ENCODE measurements at regions not wholly inside any gene's neighbourhood (a gene's known extent, or its start where the extent isn't known, plus 50 kb on each side); places are given as distances from the start of the nearest gene placed in this dataset.
"Not testable (repeated sequence)": the region's sequence is repeated elsewhere in the genome, so short reads cannot be mapped to it uniquely, and the experiment has no call there.

DNA sequence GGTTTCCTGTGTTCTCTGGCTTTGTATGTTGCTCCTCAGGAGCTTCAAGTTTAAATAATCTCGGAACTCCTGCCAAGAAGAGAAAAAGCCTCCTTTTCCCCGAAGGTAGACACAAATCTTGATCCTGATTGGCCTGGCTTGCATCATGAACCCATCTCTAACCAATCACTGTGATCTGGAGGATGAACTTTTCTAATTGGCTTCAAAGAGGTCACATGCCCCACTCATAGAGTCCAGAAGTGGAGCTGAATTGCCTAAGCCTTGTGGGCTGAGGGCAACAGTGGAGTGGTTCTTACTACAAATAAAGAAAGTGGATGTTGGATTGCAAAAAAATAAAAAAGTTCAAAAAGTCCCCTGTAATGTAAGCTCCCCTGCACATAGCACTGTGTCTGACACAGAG, 245.9 kb downstream of the MID1IP1 start:
- DNase-seq (ENCODE audit: low read depth) = no peak

GRCh38 chrX:39049975-39050374, 248.7 kb downstream of the MID1IP1 start:
- no peak for DNase-seq (ENCODE audit: low read depth)

- no peak for DNase-seq (ENCODE audit: low read depth)
Measured at GRCh38 chrX:39050427-39050826, 249.2 kb downstream of the MID1IP1 start.

GRCh38 chrX:39052751-39053150, 251.5 kb downstream of the MID1IP1 start:
- no peak for DNase-seq (ENCODE audit: low read depth)

- DNase-seq (ENCODE audit: low read depth) = no peak
Measured at GRCh38 chrX:39058724-39059123, 257.5 kb downstream of the MID1IP1 start.

GRCh38 chrX:39059866-39060265, 258.6 kb downstream of the MID1IP1 start:
- no peak for DNase-seq (ENCODE audit: low read depth)

GRCh38 chrX:39063037-39063436, 261.8 kb downstream of the MID1IP1 start:
- no peak for DNase-seq (ENCODE audit: low read depth)

- no peak for DNase-seq (ENCODE audit: low read depth)
Measured at GRCh38 chrX:39063702-39064101, 262.4 kb downstream of the MID1IP1 start.

DNA sequence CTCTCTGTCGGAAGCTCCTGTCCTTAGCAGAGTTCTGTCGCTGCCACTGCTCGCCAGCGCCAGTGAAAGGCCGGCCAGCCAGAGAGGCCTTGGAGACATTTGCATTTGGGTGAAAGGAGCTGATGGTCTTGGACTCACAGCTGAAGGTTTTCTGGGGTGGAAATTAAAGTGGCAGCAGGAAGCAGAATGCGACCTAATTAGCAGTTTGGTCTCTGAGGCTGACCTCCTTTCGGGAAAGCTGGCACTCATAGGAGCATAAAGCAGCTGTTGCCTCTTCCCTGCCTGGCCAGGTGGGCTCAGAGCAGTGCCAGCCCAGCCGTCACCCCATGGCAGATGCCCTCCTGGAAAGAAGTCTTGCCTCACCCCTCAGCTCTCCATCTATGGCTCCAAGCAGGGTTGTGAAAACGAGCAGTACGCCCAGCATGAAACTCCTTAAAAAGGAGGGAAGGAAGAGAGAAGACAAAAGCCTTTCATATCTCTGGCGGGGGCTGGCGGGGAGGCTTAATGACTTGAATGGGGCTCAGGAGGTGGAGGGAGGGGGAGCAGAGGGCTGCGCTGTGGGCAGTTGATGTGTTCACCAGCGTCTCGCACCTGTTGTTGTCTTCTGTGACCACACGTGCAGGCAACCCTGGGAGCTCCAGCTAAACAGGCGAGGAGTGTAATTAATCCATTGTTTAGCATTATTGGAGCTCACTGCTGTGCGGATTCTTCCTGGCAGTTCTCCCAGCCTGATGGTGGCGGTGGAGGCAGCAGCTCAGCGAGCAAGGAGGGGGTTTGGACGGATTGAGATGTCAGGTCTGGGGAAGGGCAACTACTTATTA, 264.0 kb downstream of the MID1IP1 start:
- DNase-seq (ENCODE audit: low read depth) = no peak

GRCh38 chrX:39067866-39068265, 266.6 kb downstream of the MID1IP1 start:
- no peak for DNase-seq (ENCODE audit: low read depth)

- not testable (repeated sequence) for DNase-seq (ENCODE audit: low read depth)
Measured at GRCh38 chrX:39068634-39069033, 267.4 kb downstream of the MID1IP1 start.

DNA sequence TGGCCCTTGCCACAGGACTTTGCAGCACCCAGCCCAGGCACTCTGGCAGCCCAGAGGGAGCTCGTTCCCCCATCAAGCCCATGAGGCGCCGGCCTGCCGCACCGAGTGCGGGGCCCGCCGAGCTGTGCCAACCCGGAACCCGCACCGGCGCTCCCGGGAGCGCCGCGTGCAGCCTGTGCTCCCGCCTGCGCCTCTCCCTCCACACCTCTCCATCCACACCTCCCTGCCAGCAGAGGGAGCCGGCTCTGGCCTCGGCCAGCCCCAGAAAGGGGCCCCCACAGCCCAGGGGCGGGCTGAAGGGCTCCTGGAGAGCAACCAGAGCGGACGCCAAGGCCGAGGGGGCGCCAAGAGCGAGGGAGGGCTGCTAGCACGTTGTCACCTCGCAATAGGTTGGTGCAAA, 268.8 kb downstream of the MID1IP1 start:
- DNase-seq (ENCODE audit: low read depth) = no peak

DNA sequence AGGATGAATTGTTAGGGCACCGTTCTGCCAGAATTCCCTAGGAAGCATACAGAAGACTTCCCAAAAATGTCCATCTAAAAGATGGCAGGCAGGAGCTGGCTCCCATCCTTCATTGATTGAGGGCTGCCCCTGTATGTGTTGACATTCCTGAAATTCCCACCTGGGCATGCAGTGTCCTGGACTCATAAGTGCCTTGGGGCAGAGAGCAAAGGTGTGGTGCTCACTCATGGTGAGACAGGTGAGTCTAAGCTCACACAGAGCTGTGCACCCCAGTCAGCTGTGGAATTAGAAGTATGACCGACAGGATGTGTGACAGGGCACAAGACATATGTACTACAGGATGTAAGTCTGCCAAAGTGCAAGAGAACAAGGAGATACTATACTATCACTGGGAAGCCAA, 271.9 kb downstream of the MID1IP1 start:
- no peak for DNase-seq (ENCODE audit: low read depth)

DNA sequence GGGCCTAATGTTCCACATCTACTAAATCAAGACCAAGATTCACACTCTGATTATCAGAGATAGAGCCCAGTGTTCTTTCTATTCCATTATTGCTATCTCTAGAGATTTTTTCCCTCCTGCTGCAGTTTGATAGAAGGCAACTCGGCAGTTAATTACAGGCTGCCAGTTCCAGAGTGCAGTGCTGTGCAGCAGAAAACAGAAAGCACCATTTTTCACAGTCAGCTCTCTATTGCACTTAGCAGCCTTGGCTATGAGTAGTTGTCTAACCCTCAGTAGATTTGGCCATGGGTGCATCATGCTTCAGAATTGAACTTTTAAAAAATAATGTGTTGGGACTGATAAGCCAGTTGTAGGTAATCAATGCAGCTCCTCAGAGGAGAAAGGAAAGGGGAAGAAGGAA, 295.3 kb downstream of the MID1IP1 start:
- DNase-seq (ENCODE audit: low read depth) = no peak

GRCh38 chrX:39104745-39105144, 303.5 kb downstream of the MID1IP1 start:
- no peak for DNase-seq (ENCODE audit: low read depth)

DNA sequence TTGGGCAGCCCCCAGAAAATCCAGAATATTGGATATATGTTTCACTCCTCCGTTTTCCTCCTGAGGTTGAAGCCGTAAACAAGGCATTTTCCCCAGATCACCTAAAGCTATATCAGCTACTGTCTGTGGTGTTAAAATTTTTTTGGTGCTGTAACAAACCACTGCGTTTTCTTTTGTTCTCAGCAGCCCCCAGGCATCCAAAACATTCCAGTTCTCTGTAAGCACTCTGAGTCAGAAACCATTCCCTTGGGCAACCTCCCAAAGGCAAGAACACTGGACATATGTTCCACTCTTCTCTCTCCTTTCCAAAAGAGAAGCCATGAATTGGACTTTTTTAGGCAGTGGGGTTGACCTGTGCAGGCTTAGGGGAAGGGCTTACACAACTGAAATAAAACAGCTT, 310.9 kb downstream of the MID1IP1 start:
- no peak for DNase-seq (ENCODE audit: low read depth)

- DNase-seq (ENCODE audit: low read depth) = no peak
Measured at GRCh38 chrX:39115166-39115565, 313.9 kb downstream of the MID1IP1 start.

- DNase-seq (ENCODE audit: low read depth) = no peak
Measured at GRCh38 chrX:39117101-39117500, 315.8 kb downstream of the MID1IP1 start.

DNA sequence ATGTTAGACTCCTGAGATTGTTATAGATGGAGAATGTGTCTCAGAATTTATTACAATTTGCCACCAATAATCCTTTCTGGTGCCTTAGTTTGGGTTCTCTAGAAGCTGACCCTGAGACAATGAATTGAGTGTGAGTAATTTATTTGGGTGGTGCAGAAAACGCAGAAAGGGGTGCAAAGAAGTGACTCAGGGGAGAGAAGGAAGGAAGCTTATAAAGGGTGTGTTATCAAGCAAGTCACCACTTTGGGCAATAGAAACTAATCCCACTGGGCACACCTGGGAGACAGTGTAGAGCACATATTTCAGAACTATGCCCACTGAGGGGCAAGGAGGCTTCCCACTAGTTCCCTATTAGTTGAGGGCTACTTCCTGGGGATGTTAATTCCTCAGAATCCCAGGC, 320.6 kb downstream of the MID1IP1 start:
- DNase-seq (ENCODE audit: low read depth) = no peak

DNA sequence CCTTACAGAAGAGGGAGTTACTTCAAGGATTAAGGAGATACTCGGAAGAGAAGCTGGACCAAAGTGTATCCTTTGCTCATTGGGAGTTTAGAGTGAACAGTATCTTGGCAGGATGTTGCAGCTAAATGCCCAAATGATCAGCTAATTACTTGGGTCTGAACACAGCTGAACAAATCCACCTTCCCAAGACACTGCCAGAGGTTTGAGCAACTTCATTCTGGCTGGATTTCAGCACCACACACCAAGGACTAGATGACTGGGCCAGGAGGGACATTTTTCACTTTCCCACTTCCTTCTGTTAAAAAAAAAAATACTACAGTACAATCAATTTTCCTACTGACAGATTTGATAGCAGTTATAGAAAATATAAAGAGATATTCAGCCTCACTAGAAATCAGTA, 324.6 kb downstream of the MID1IP1 start:
- no peak for DNase-seq (ENCODE audit: low read depth)

DNA sequence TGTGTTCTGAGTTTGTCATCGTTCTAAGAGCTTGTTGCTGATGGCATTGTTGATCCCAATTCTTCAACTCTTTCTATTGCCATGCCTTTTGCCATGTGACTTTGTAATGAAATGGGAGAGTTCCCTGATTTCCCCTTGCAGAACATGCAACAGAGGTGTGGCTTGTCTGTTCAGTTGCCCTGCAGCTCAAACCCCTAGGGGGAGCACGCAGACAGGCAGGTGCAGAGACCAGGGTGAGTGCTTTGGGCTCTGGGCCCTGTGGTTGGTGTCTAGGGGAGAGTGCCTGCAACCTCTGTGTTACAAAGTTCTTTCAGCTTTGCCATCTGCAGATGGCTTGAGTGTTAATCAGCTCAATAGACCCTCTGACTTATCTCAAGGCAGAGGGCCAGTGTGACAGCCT, 332.7 kb downstream of the MID1IP1 start:
- DNase-seq (ENCODE audit: low read depth) = peak; percentile 8

GRCh38 chrX:39137363-39137954, 336.2 kb downstream of the MID1IP1 start:
- no peak for DNase-seq (ENCODE audit: low read depth)

- no peak for DNase-seq (ENCODE audit: low read depth)
Measured at GRCh38 chrX:39140581-39140980, 339.3 kb downstream of the MID1IP1 start.

GRCh38 chrX:39144323-39144722, 343.1 kb downstream of the MID1IP1 start:
- DNase-seq (ENCODE audit: low read depth) = no peak
